GM19438 (cell line): ENCODE measurements at regions not wholly inside any gene's neighbourhood (a gene's known extent, or its start where the extent isn't known, plus 50 kb on each side); places are given as distances from the start of the nearest gene placed in this dataset.

ENCODE experiments used
- ATAC-seq: cut with Tn5 transposase; IDR thresholded peaks from one replicate; pipeline ENCODE4 v1.9.1; 2021; ENCODE audit warnings: low read depth; ENCODE audit not compliant: unreplicated experiment

GRCh38 chr10:75347186-75347585, 54.4 kb downstream of the ZNF503 start:
- ATAC-seq = no peak

- ATAC-seq = no peak
Observed at GRCh38 chr10:75345738-75346137, 55.8 kb downstream of the ZNF503 start.

GRCh38 chr10:75344170-75344569, 57.4 kb downstream of the ZNF503 start:
- ATAC-seq = no peak

GRCh38 chr10:75342397-75342796, 59.2 kb downstream of the ZNF503 start:
- ATAC-seq = no peak

GRCh38 chr10:75335983-75336382, 65.6 kb downstream of the ZNF503 start:
- peak; percentile 95 for ATAC-seq

- ATAC-seq = no peak
Observed at GRCh38 chr10:75335191-75335590, 66.4 kb downstream of the ZNF503 start.

- no peak for ATAC-seq
Observed at GRCh38 chr10:75334720-75335119, 66.8 kb downstream of the ZNF503 start.

GRCh38 chr10:75332081-75332480, 69.5 kb downstream of the ZNF503 start:
- no peak for ATAC-seq

- ATAC-seq = no peak
Observed at GRCh38 chr10:75331081-75331480, 70.5 kb downstream of the ZNF503 start.

GRCh38 chr10:75329190-75329745, 72.3 kb downstream of the ZNF503 start:
- no peak for ATAC-seq

- no peak for ATAC-seq
Observed at GRCh38 chr10:75326306-75326705, 75.3 kb downstream of the ZNF503 start.

GRCh38 chr10:75319274-75319673, 82.3 kb downstream of the ZNF503 start:
- ATAC-seq = no peak

GRCh38 chr10:75314570-75314969, 78.8 kb upstream of the COMTD1 start:
- ATAC-seq = no peak

GRCh38 chr10:75312440-75312839, 76.7 kb upstream of the COMTD1 start:
- ATAC-seq = no peak

- no peak for ATAC-seq
Observed at GRCh38 chr10:75305675-75306074, 69.9 kb upstream of the COMTD1 start.

GRCh38 chr10:75304741-75305390, 69.1 kb upstream of the COMTD1 start:
- ATAC-seq = no peak

- no peak for ATAC-seq
Observed at GRCh38 chr10:75304313-75304712, 68.6 kb upstream of the COMTD1 start.

GRCh38 chr10:75303045-75303777, 67.5 kb upstream of the COMTD1 start:
- no peak for ATAC-seq

- ATAC-seq = no peak
Observed at GRCh38 chr10:75302029-75302428, 66.3 kb upstream of the COMTD1 start.

GRCh38 chr10:75297021-75297599, 61.4 kb upstream of the COMTD1 start:
- no peak for ATAC-seq

- ATAC-seq = no peak
Observed at GRCh38 chr10:75295868-75296441, 60.2 kb upstream of the COMTD1 start.
